Loucy (cell line): ENCODE measurements at regions not wholly inside any gene's neighbourhood (a gene's known extent, or its start where the extent isn't known, plus 50 kb on each side); places are given as distances from the start of the nearest gene placed in this dataset.

ENCODE experiments used
- H2AFZ ChIP-seq: fragments of 200-600 bp; sonication (generic); 2 replicates; pipeline ENCODE4 v1.6.0; 2016; ENCODE audit warnings: antibody characterized with exemption, mild to moderate bottlenecking, low read length, moderate library complexity
- H3F3A ChIP-seq: fragments of 200-600 bp; 2 replicates; pipeline ENCODE4 v1.6.0; 2016; ENCODE audit warnings: antibody characterized with exemption, low read depth, mild to moderate bottlenecking
- H3K27me3 ChIP-seq: fragments of 200-600 bp; sonication (generic); 2 replicates; pipeline ENCODE4 v1.6.1; 2014; ENCODE audit warnings: low read length, mild to moderate bottlenecking; ENCODE audit not compliant: insufficient read depth, poor library complexity, severe bottlenecking
- H3K36me3 ChIP-seq: fragments of 200-600 bp; sonication (generic); 2 replicates; pipeline ENCODE4 v1.6.1; 2016; ENCODE audit warnings: low read length; ENCODE audit not compliant: insufficient read depth
- H3K4me1 ChIP-seq: fragments of 200-600 bp; sonication (generic); 2 replicates; pipeline ENCODE4 v1.5.1; 2014; ENCODE audit warnings: low read length, mild to moderate bottlenecking; ENCODE audit not compliant: insufficient read depth, poor library complexity, severe bottlenecking
- H3K4me2 ChIP-seq: fragments of 200-600 bp; sonication (generic); 2 replicates; pipeline ENCODE4 v1.6.0; 2014; ENCODE audit warnings: antibody characterized with exemption, low read length, low read depth, mild to moderate bottlenecking; ENCODE audit not compliant: poor library complexity, severe bottlenecking
- H3K4me3 ChIP-seq: fragments of 200-600 bp; sonication (generic); 2 replicates; pipeline ENCODE4 v1.5.1; 2014; ENCODE audit warnings: low read length, mild to moderate bottlenecking, mixed read lengths; ENCODE audit not compliant: poor library complexity, severe bottlenecking
- H3K79me2 ChIP-seq: fragments of 200-600 bp; sonication (generic); 2 replicates; pipeline ENCODE4 v1.6.1; 2014; ENCODE audit warnings: low read length; ENCODE audit not compliant: insufficient read depth
- H3K9ac ChIP-seq: fragments of 200-600 bp; sonication (generic); 2 replicates; pipeline ENCODE4 v1.6.0; 2014; ENCODE audit warnings: mild to moderate bottlenecking, low read depth, low read length, moderate library complexity; ENCODE audit not compliant: poor library complexity, severe bottlenecking
- H3K9me2 ChIP-seq: fragments of 200-600 bp; sonication (generic); replicated peaks from 2 replicates; pipeline ENCODE4 v1.6.1; 2016; ENCODE audit warnings: low read depth, low read length, mixed read lengths
- H3K9me3 ChIP-seq: fragments of 200-600 bp; sonication (generic); 2 replicates; pipeline ENCODE4 v1.6.1; 2014; ENCODE audit warnings: mild to moderate bottlenecking, antibody characterized with exemption, low read length, low read depth; ENCODE audit not compliant: insufficient read depth
- H4K20me1 ChIP-seq: fragments of 200-600 bp; sonication (generic); 2 replicates; pipeline ENCODE4 v1.6.0; 2014; ENCODE audit warnings: antibody characterized with exemption, low read length, mild to moderate bottlenecking; ENCODE audit not compliant: insufficient read depth, poor library complexity, severe bottlenecking
- EZH2phosphoT487 ChIP-seq: fragments of 200-600 bp; IDR thresholded peaks from 2 replicates; pipeline ENCODE4 v1.6.1; 2018; ENCODE audit warnings: antibody characterized with exemption, mild to moderate bottlenecking, moderate library complexity, borderline replicate concordance
- TF ChIP-seq, protein P1 (sequence below): fragments of 200-600 bp; sonication (generic); conservative IDR thresholded peaks from 2 replicates; pipeline ENCODE4 v1.5.1; 2014; ENCODE audit warnings: mild to moderate bottlenecking, antibody characterized with exemption, low read length

DNA sequence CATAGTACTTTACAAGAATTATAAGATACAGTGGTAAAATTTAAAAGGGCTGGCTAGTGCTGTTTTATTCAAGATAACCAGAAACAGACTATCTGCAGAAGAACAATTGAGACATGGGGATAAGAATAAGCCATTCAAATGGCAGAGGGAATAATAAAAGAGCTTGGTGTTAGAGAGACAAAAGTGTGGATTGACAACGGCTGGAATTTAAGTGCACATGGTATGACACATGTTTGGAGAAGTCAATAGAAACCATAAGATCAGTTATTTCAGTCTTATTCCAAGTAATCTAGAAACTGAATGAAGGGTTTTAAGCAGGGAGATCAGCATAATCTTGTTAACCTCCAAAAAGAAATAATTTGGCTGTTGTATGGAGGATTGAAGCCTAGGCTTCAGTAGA is 1205.5 kb upstream of the CITED2 start:
- H3K9ac ChIP-seq = no peak overlapping the region
- H3F3A ChIP-seq = no peaks in the 10 kb centered on the region
- H3K36me3 ChIP-seq = no peaks in the 10 kb centered on the region
- no peak overlapping the region for H3K4me2 ChIP-seq
- H3K27me3 ChIP-seq = no peaks in the 10 kb centered on the region
- H3K9me2 ChIP-seq = no peaks in the 10 kb centered on the region; the same call in 1 of the 2 replicates
- no peaks in the 10 kb centered on the region for H3K4me1 ChIP-seq
- no peaks in the 10 kb centered on the region for H3K9me3 ChIP-seq
- H3K79me2 ChIP-seq = no peaks in the 10 kb centered on the region
- H2AFZ ChIP-seq = no peak overlapping the region
- H4K20me1 ChIP-seq = no peaks in the 10 kb centered on the region
- H3K4me3 ChIP-seq = no peak overlapping the region
- TF ChIP-seq EZH2phosphoT487 = no peak
- TF ChIP-seq, protein P1, sequence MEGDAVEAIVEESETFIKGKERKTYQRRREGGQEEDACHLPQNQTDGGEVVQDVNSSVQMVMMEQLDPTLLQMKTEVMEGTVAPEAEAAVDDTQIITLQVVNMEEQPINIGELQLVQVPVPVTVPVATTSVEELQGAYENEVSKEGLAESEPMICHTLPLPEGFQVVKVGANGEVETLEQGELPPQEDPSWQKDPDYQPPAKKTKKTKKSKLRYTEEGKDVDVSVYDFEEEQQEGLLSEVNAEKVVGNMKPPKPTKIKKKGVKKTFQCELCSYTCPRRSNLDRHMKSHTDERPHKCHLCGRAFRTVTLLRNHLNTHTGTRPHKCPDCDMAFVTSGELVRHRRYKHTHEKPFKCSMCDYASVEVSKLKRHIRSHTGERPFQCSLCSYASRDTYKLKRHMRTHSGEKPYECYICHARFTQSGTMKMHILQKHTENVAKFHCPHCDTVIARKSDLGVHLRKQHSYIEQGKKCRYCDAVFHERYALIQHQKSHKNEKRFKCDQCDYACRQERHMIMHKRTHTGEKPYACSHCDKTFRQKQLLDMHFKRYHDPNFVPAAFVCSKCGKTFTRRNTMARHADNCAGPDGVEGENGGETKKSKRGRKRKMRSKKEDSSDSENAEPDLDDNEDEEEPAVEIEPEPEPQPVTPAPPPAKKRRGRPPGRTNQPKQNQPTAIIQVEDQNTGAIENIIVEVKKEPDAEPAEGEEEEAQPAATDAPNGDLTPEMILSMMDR = no peak

DNA sequence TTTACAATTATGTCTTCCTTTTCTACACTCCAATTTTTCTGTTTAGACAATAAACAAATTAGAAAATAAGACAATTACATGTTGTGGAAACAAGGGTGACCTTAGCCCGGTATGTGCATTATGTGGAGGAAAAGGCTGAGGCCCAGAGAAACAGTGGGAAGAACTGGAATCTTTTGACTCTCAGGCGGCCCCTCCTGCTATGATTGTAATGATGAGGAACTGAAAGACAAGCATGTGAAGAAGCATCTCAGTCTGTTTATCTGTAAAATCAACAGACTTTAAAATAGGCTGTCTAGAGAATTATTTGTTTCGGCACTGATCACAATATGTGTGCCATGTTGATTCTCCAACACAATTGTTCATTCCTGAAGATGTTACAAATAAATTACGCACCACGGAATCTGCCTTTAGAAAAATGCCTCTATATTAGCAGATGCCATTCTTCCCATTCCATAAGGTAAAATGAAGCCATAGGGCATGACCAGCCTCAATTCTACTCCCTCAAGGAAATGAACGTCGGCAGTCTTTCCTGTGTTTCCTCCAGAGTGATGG is 1201.6 kb upstream of the CITED2 start:
- Histone ChIP-seq H3K4me2 (no peak overlapping the region), H3K4me3 (no peak overlapping the region), H3K9me3 (no peaks in the 10 kb centered on the region), H4K20me1 (no peaks in the 10 kb centered on the region), H3K9me2 (no peaks in the 10 kb centered on the region; the same call in 1 of the 2 replicates), H3K4me1 (no peaks in the 10 kb centered on the region), H3K27me3 (no peaks in the 10 kb centered on the region), H3K9ac (no peak overlapping the region), H3F3A (no peaks in the 10 kb centered on the region), H3K36me3 (no peaks in the 10 kb centered on the region), H2AFZ (no peak overlapping the region), H3K79me2 (no peaks in the 10 kb centered on the region)
- TF ChIP-seq EZH2phosphoT487 = no peak
- TF ChIP-seq, protein P1 = no peak

DNA sequence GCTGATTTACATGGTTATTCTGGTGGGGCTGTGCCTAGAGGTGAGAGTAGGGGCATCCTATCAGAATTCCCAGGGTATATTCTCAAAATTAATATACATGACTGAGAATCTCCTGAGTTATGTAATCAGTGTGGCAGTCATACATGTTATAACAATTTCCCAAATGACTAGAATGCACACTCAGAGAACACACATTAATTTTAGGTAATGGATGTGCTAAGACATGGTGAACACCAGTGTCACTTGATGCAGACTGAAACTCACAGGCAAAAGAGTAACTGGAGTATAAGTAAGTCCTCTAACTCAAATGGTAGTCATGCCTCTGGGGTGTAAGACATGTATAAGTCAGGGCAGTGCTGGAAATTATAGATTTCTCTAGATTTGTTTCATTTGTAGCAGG is 1198.4 kb upstream of the CITED2 start:
- Histone ChIP-seq H3K79me2 (no peaks in the 10 kb centered on the region), H3K27me3 (no peaks in the 10 kb centered on the region), H2AFZ (no peak overlapping the region), H3K36me3 (no peaks in the 10 kb centered on the region), H3K4me1 (no peaks in the 10 kb centered on the region), H3K9me3 (no peaks in the 10 kb centered on the region), H3K4me2 (no peak overlapping the region), H4K20me1 (no peaks in the 10 kb centered on the region), H3K4me3 (no peak overlapping the region), H3F3A (no peaks in the 10 kb centered on the region), H3K9ac (no peak overlapping the region), H3K9me2 (no peaks in the 10 kb centered on the region)
- TF ChIP-seq, protein P1 = no peak
- TF ChIP-seq EZH2phosphoT487 = no peak
